ENCODE measurements at regions not wholly inside any gene's neighbourhood (a gene's known extent, or its start where the extent isn't known, plus 50 kb on each side); places are given as distances from the start of the nearest gene placed in this dataset.
"Not testable (repeated sequence)": the region's sequence is repeated elsewhere in the genome, so short reads cannot be mapped to it uniquely, and the experiment has no call there.

DNA sequence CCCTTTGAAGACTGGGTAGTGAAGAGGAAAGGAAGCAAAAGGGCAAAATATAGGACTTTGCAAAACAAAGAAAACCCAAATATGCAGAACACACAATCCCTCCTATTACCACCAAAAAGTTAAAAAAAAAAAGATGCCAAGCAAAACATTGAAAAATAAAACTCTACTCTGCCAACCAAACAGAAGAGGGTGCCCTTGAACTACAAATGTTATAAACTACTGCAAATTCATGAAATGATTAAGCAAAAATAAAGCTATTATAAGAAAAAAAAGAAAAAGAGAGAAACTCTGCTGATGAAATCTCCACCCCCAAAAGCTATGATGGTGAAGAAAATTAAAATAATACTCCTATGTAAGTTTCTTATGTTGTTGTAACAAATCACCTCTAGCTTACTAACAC, 168.5 kb upstream of the STK26 start:
- no peak overlapping the region for H3K4me3 Mint-ChIP-seq
- H3K9me3 Mint-ChIP-seq: no peaks in the 10 kb centered on the region
- no peak for DNase-seq (ENCODE audit: low read depth, low spot score)
- H3K27ac Mint-ChIP-seq (ENCODE audit: unreplicated experiment): no peak overlapping the region
- TF ChIP-seq, protein P1, sequence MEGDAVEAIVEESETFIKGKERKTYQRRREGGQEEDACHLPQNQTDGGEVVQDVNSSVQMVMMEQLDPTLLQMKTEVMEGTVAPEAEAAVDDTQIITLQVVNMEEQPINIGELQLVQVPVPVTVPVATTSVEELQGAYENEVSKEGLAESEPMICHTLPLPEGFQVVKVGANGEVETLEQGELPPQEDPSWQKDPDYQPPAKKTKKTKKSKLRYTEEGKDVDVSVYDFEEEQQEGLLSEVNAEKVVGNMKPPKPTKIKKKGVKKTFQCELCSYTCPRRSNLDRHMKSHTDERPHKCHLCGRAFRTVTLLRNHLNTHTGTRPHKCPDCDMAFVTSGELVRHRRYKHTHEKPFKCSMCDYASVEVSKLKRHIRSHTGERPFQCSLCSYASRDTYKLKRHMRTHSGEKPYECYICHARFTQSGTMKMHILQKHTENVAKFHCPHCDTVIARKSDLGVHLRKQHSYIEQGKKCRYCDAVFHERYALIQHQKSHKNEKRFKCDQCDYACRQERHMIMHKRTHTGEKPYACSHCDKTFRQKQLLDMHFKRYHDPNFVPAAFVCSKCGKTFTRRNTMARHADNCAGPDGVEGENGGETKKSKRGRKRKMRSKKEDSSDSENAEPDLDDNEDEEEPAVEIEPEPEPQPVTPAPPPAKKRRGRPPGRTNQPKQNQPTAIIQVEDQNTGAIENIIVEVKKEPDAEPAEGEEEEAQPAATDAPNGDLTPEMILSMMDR (conservative IDR thresholded peaks at IDR 0.05): peak; percentile 64
- no peaks in the 10 kb centered on the region for H3K36me3 Mint-ChIP-seq (ENCODE audit: low read depth)
- H3K4me1 Mint-ChIP-seq: peaks cover 4% of the 10 kb centered on the region
- H3K27me3 Mint-ChIP-seq (ENCODE audit: low read depth): no peaks in the 10 kb centered on the region

DNA sequence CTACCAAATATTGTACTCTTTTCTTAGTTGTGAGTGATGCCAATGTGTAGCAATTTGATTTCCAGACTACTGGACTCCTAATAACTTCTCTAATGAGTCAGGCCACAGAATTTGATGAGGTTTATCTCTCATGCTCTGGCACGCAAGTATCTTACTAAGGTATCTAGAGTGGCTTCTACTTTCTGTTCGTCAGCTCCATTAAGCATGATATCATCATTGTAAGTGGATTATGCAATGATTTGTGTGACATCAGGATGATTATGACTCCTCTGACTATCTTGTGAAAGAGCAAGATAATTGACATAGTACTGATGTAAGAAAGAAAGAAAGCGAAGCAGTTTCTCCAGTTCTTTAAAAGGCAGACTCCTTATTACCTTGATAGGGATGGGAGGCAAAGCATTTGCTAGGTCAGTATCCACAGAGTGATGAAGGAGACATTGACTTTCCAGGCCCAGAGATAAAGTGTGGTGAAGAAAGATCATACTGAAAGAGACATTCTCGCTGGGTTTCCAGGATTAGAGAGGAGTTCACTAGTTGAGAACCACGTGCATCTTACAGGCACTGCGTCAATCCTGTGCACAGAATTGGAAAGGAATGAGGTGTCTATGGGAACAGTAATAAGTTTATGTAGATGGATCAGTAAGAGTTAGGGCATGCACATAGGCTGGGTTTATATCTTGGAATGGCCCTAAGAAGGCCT, 161.9 kb upstream of the STK26 start:
- TF ChIP-seq, protein P1 (conservative IDR thresholded peaks at IDR 0.05): no peak
- no peaks in the 10 kb centered on the region for H3K36me3 Mint-ChIP-seq (ENCODE audit: low read depth)
- H3K4me3 Mint-ChIP-seq: no peak overlapping the region
- H3K4me1 Mint-ChIP-seq: no peaks in the 10 kb centered on the region
- H3K27ac Mint-ChIP-seq (ENCODE audit: unreplicated experiment): no peak overlapping the region
- no peak for DNase-seq (ENCODE audit: low read depth, low spot score)
- peaks cover 6% of the 10 kb centered on the region for H3K9me3 Mint-ChIP-seq
- no peaks in the 10 kb centered on the region for H3K27me3 Mint-ChIP-seq (ENCODE audit: low read depth)

DNA sequence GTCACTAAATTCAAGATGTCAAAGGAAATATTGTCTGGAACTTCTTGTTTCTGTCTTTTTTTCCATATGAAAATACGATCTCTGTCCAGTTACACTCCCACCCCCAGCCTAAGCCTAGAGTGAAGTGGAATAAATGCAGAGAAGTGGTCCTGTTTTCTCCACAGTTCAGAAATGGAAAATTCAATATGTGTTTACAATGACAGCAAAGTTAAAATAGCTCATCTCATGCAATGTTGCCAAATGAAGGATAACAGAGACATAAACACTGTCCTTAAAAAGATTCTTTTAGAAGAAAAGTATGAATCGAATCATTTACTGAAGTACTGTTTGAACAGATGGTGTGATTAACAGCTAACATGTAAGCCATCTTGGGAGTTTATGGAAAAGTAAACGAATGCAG, 160.8 kb upstream of the STK26 start:
- no peak for DNase-seq (ENCODE audit: low read depth, low spot score)
- TF ChIP-seq, protein P1 (conservative IDR thresholded peaks at IDR 0.05): no peak
- H3K4me1 Mint-ChIP-seq: no peaks in the 10 kb centered on the region
- H3K4me3 Mint-ChIP-seq: no peak overlapping the region
- H3K36me3 Mint-ChIP-seq (ENCODE audit: low read depth): no peaks in the 10 kb centered on the region
- H3K27me3 Mint-ChIP-seq (ENCODE audit: low read depth): no peaks in the 10 kb centered on the region
- no peak overlapping the region for H3K27ac Mint-ChIP-seq (ENCODE audit: unreplicated experiment)
- peaks cover 6% of the 10 kb centered on the region for H3K9me3 Mint-ChIP-seq

DNA sequence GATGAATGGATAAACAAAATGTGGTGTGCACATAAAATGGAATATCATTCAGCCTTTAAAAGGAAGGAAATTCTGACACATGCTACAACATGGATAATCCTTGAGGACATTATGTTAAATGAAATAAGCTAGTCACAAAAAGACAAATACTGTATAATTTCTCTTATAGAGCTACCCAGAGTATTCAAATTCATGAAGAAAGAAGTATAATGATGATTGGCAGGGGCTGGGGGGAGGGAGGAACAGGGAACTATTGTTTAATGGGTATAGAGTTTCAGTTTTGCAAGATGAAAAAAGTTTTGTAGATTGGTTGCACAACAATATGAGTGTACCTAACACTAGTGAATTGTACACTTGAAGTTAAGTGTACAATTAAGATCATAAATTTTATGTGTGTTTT, 153.9 kb upstream of the STK26 start:
- no peaks in the 10 kb centered on the region for H3K9me3 Mint-ChIP-seq
- no peak for DNase-seq (ENCODE audit: low read depth, low spot score)
- TF ChIP-seq, protein P1 (conservative IDR thresholded peaks at IDR 0.05): no peak
- no peaks in the 10 kb centered on the region for H3K27me3 Mint-ChIP-seq (ENCODE audit: low read depth)
- no peaks in the 10 kb centered on the region for H3K4me1 Mint-ChIP-seq
- H3K27ac Mint-ChIP-seq (ENCODE audit: unreplicated experiment): no peak overlapping the region
- H3K4me3 Mint-ChIP-seq: no peak overlapping the region
- no peaks in the 10 kb centered on the region for H3K36me3 Mint-ChIP-seq (ENCODE audit: low read depth)

DNA sequence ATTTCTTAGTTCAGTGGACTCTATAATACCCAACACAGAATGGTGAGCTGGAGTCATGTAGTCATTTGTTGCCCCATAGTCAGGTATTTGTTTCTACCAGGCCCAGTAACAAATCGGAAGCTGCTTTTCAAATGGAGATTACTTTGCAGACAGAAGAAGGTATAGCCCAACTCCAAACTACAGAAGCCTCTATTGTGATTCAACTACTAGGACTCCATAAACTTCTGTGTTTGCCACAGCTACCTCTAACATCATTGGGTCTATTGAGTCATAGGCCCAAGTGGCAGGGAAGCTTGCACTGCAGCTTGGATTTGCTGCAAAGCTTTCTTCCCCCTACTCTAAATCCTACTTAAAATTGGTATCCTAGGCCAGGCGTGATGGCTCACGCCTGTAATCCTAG, 148.8 kb upstream of the STK26 start:
- Mint-ChIP-seq H3K4me1 (no peaks in the 10 kb centered on the region), H3K27ac (ENCODE audit: unreplicated experiment) (no peak overlapping the region), H3K27me3 (ENCODE audit: low read depth) (no peaks in the 10 kb centered on the region), H3K9me3 (no peaks in the 10 kb centered on the region), H3K36me3 (ENCODE audit: low read depth) (no peaks in the 10 kb centered on the region), H3K4me3 (no peak overlapping the region)
- no peak for DNase-seq (ENCODE audit: low read depth, low spot score)
- TF ChIP-seq, protein P1 (conservative IDR thresholded peaks at IDR 0.05): no peak

DNA sequence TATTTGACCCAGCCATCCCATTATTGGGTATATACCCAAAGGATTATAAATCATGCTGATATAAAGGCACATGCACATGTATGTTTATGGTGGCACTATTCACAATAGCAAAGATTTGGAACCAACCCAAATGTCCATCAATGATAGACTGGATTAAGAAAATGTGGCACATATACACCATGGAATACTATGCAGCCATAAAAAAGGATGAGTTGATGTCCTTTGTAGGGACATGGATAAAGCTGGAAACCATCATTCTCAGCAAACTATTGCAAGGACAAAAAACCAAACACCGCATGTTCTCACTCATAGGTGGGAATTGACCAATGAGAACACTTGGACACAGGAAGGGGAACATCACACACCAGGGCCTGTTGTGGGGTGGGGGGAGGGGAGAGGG, 147.3 kb upstream of the STK26 start:
- not testable (repeated sequence) for H3K27ac Mint-ChIP-seq (ENCODE audit: unreplicated experiment); H3K36me3 Mint-ChIP-seq (ENCODE audit: low read depth); H3K4me3 Mint-ChIP-seq; H3K9me3 Mint-ChIP-seq; DNase-seq (ENCODE audit: low read depth, low spot score); H3K27me3 Mint-ChIP-seq (ENCODE audit: low read depth)
- peaks cover 11% of the 10 kb centered on the region for H3K4me1 Mint-ChIP-seq

Data from neural crest cell (in vitro differentiated cells).